ENCODE measurements at regions not wholly inside any gene's neighbourhood (a gene's known extent, or its start where the extent isn't known, plus 50 kb on each side); places are given as distances from the start of the nearest gene placed in this dataset.
"Not testable (repeated sequence)": the region's sequence is repeated elsewhere in the genome, so short reads cannot be mapped to it uniquely, and the experiment has no call there.

GRCh38 chr1:30467101-30467500 lies 256.3 kb downstream of the MATN1 start:
- H3K27ac Mint-ChIP-seq, result no peak overlapping the region
- H3K4me3 Mint-ChIP-seq, result no peak overlapping the region
- H3K9me3 Mint-ChIP-seq, result no peaks in the 10 kb centered on the region
- DNase-seq, result no peak
- no peaks in the 10 kb centered on the region for H3K27me3 Mint-ChIP-seq
- no peaks in the 10 kb centered on the region for H3K4me1 Mint-ChIP-seq
- intact Hi-C loops (cut with micrococcal nuclease), result no loop called here
- no peaks in the 10 kb centered on the region for H3K36me3 Mint-ChIP-seq (ENCODE audit: low read depth)

GRCh38 chr1:30466610-30467009 lies 256.8 kb downstream of the MATN1 start:
- no peaks in the 10 kb centered on the region for H3K36me3 Mint-ChIP-seq (ENCODE audit: low read depth)
- no peaks in the 10 kb centered on the region for H3K9me3 Mint-ChIP-seq
- H3K27me3 Mint-ChIP-seq, result no peaks in the 10 kb centered on the region
- no peak overlapping the region for H3K4me3 Mint-ChIP-seq
- H3K27ac Mint-ChIP-seq, result no peak overlapping the region
- H3K4me1 Mint-ChIP-seq, result no peaks in the 10 kb centered on the region
- intact Hi-C loops (cut with micrococcal nuclease), result no loop called here
- DNase-seq, result no peak

GRCh38 chr1:30466026-30466425 lies 257.4 kb downstream of the MATN1 start:
- H3K9me3 Mint-ChIP-seq, result no peaks in the 10 kb centered on the region
- intact Hi-C loops (cut with micrococcal nuclease), result no loop called here
- no peaks in the 10 kb centered on the region for H3K4me1 Mint-ChIP-seq
- no peaks in the 10 kb centered on the region for H3K27me3 Mint-ChIP-seq
- no peak overlapping the region for H3K4me3 Mint-ChIP-seq
- no peaks in the 10 kb centered on the region for H3K36me3 Mint-ChIP-seq (ENCODE audit: low read depth)
- no peak for DNase-seq
- H3K27ac Mint-ChIP-seq, result no peak overlapping the region

GRCh38 chr1:30465096-30465495 lies 258.3 kb downstream of the MATN1 start:
- Mint-ChIP-seq H3K27me3 (no peaks in the 10 kb centered on the region), H3K27ac (no peak overlapping the region), H3K36me3 (ENCODE audit: low read depth) (no peaks in the 10 kb centered on the region), H3K9me3 (no peaks in the 10 kb centered on the region), H3K4me3 (no peak overlapping the region), H3K4me1 (no peaks in the 10 kb centered on the region)
- intact Hi-C loops (cut with micrococcal nuclease), result no loop called here
- no peak for DNase-seq

- no peaks in the 10 kb centered on the region for H3K9me3 Mint-ChIP-seq
- intact Hi-C loops (cut with micrococcal nuclease), result no loop called here
- no peak overlapping the region for H3K27ac Mint-ChIP-seq
- no peaks in the 10 kb centered on the region for H3K36me3 Mint-ChIP-seq (ENCODE audit: low read depth)
- no peaks in the 10 kb centered on the region for H3K4me1 Mint-ChIP-seq
- H3K27me3 Mint-ChIP-seq, result no peaks in the 10 kb centered on the region
- no peak for DNase-seq
- H3K4me3 Mint-ChIP-seq, result no peak overlapping the region
Observed at GRCh38 chr1:30464187-30464617, 259.2 kb downstream of the MATN1 start.

GRCh38 chr1:30462826-30463425 lies 260.5 kb downstream of the MATN1 start:
- no peaks in the 10 kb centered on the region for H3K4me1 Mint-ChIP-seq
- no peak overlapping the region for H3K4me3 Mint-ChIP-seq
- no peaks in the 10 kb centered on the region for H3K36me3 Mint-ChIP-seq (ENCODE audit: low read depth)
- H3K9me3 Mint-ChIP-seq, result no peaks in the 10 kb centered on the region
- no peaks in the 10 kb centered on the region for H3K27me3 Mint-ChIP-seq
- DNase-seq, result no peak
- no peak overlapping the region for H3K27ac Mint-ChIP-seq
- intact Hi-C loops (cut with micrococcal nuclease), result no loop called here

GRCh38 chr1:30462166-30462565 lies 261.2 kb downstream of the MATN1 start:
- no peak overlapping the region for H3K27ac Mint-ChIP-seq
- H3K4me1 Mint-ChIP-seq, result no peaks in the 10 kb centered on the region
- intact Hi-C loops (cut with micrococcal nuclease), result no loop called here
- DNase-seq, result no peak
- H3K36me3 Mint-ChIP-seq (ENCODE audit: low read depth), result no peaks in the 10 kb centered on the region
- H3K27me3 Mint-ChIP-seq, result no peaks in the 10 kb centered on the region
- no peaks in the 10 kb centered on the region for H3K9me3 Mint-ChIP-seq
- no peak overlapping the region for H3K4me3 Mint-ChIP-seq

GRCh38 chr1:30461640-30462039 lies 261.7 kb downstream of the MATN1 start:
- H3K4me3 Mint-ChIP-seq, result no peak overlapping the region
- peaks cover 2% of the 10 kb centered on the region for H3K27me3 Mint-ChIP-seq
- no peak overlapping the region for H3K27ac Mint-ChIP-seq
- DNase-seq, result no peak
- no peaks in the 10 kb centered on the region for H3K9me3 Mint-ChIP-seq
- H3K36me3 Mint-ChIP-seq (ENCODE audit: low read depth), result no peaks in the 10 kb centered on the region
- H3K4me1 Mint-ChIP-seq, result no peaks in the 10 kb centered on the region
- intact Hi-C loops (cut with micrococcal nuclease), result no loop called here

- H3K4me3 Mint-ChIP-seq, result no peak overlapping the region
- no peaks in the 10 kb centered on the region for H3K9me3 Mint-ChIP-seq
- H3K27me3 Mint-ChIP-seq, result peaks cover 2% of the 10 kb centered on the region
- no peaks in the 10 kb centered on the region for H3K4me1 Mint-ChIP-seq
- intact Hi-C loops (cut with micrococcal nuclease), result no loop called here
- H3K27ac Mint-ChIP-seq, result no peak overlapping the region
- DNase-seq, result no peak
- H3K36me3 Mint-ChIP-seq (ENCODE audit: low read depth), result no peaks in the 10 kb centered on the region
Observed at GRCh38 chr1:30460661-30461060, 262.7 kb downstream of the MATN1 start.

GRCh38 chr1:30458730-30459485 lies 264.5 kb downstream of the MATN1 start:
- H3K36me3 Mint-ChIP-seq (ENCODE audit: low read depth); intact Hi-C loops (cut with micrococcal nuclease); H3K27ac Mint-ChIP-seq; DNase-seq; H3K4me3 Mint-ChIP-seq; H3K4me1 Mint-ChIP-seq; H3K9me3 Mint-ChIP-seq; H3K27me3 Mint-ChIP-seq: not testable (repeated sequence)

- H3K9me3 Mint-ChIP-seq, result no peaks in the 10 kb centered on the region
- no peak overlapping the region for H3K27ac Mint-ChIP-seq
- no peak overlapping the region for H3K4me3 Mint-ChIP-seq
- H3K4me1 Mint-ChIP-seq, result no peaks in the 10 kb centered on the region
- intact Hi-C loops (cut with micrococcal nuclease), result no loop called here
- H3K27me3 Mint-ChIP-seq, result peaks cover 2% of the 10 kb centered on the region
- H3K36me3 Mint-ChIP-seq (ENCODE audit: low read depth), result no peaks in the 10 kb centered on the region
- DNase-seq, result no peak
Observed at GRCh38 chr1:30452925-30453324, 270.5 kb downstream of the MATN1 start.

- DNase-seq, result peak; percentile 36
- H3K4me1 Mint-ChIP-seq, result no peaks in the 10 kb centered on the region
- intact Hi-C loops (cut with micrococcal nuclease), result no loop called here
- H3K36me3 Mint-ChIP-seq (ENCODE audit: low read depth), result no peaks in the 10 kb centered on the region
- H3K27ac Mint-ChIP-seq, result no peak overlapping the region
- H3K27me3 Mint-ChIP-seq, result peaks cover 2% of the 10 kb centered on the region
- no peaks in the 10 kb centered on the region for H3K9me3 Mint-ChIP-seq
- no peak overlapping the region for H3K4me3 Mint-ChIP-seq
Observed at GRCh38 chr1:30452170-30452569, 271.2 kb downstream of the MATN1 start.

- no peaks in the 10 kb centered on the region for H3K9me3 Mint-ChIP-seq
- H3K4me1 Mint-ChIP-seq, result no peaks in the 10 kb centered on the region
- no peak overlapping the region for H3K27ac Mint-ChIP-seq
- no peak overlapping the region for H3K4me3 Mint-ChIP-seq
- no peak for DNase-seq
- no peaks in the 10 kb centered on the region for H3K27me3 Mint-ChIP-seq
- H3K36me3 Mint-ChIP-seq (ENCODE audit: low read depth), result no peaks in the 10 kb centered on the region
- intact Hi-C loops (cut with micrococcal nuclease), result no loop called here
Observed at GRCh38 chr1:30451532-30452125, 271.8 kb downstream of the MATN1 start.

- Mint-ChIP-seq H3K9me3 (no peaks in the 10 kb centered on the region), H3K27me3 (no peaks in the 10 kb centered on the region), H3K27ac (no peak overlapping the region), H3K36me3 (ENCODE audit: low read depth) (no peaks in the 10 kb centered on the region), H3K4me3 (no peak overlapping the region), H3K4me1 (no peaks in the 10 kb centered on the region)
- intact Hi-C loops (cut with micrococcal nuclease), result no loop called here
- no peak for DNase-seq
Observed at GRCh38 chr1:30450818-30451233, 272.6 kb downstream of the MATN1 start.

Measured in activated CD4-positive, alpha-beta T cell treated with anti-CD3 and anti-CD28 coated beads, Interleukin-2, amount 10 ng/mL, durations not matched to agents 24 days and 14 days (primary cell).